IPS-NIHi7 (cell line): ENCODE measurements at regions not wholly inside any gene's neighbourhood (a gene's known extent, or its start where the extent isn't known, plus 50 kb on each side); places are given as distances from the start of the nearest gene placed in this dataset.
"Not testable (repeated sequence)": the region's sequence is repeated elsewhere in the genome, so short reads cannot be mapped to it uniquely, and the experiment has no call there.

Experiments used
- DNase-seq: peaks from one replicate; pipeline ENCODE4 v3.0.0; 2012; ENCODE audit warnings: mixed read lengths; ENCODE audit errors: extremely low spot score

GRCh38 chr4:57331959-57332358 lies 221.8 kb upstream of the IGFBP7 start:
- DNase-seq, result no peak

DNA sequence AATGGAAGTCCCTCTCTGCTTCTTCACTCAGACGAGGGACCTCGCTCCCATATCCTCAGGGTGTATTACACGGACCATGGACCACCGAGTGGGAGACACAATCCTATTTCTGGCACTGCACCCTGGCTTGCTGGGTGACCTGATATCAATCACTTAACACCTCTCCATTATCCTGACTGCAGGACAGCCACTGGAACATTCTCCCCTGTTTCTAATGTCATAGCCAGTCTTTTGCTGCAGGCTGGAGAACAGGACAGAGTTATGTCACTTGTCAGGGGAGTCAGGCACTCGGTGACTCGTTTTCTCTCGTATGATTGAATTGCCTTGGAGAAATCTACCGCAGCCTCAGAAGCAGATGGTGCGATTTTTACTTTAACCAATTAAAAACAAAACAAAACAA lies 219.1 kb upstream of the IGFBP7 start:
- DNase-seq, result no peak

DNA sequence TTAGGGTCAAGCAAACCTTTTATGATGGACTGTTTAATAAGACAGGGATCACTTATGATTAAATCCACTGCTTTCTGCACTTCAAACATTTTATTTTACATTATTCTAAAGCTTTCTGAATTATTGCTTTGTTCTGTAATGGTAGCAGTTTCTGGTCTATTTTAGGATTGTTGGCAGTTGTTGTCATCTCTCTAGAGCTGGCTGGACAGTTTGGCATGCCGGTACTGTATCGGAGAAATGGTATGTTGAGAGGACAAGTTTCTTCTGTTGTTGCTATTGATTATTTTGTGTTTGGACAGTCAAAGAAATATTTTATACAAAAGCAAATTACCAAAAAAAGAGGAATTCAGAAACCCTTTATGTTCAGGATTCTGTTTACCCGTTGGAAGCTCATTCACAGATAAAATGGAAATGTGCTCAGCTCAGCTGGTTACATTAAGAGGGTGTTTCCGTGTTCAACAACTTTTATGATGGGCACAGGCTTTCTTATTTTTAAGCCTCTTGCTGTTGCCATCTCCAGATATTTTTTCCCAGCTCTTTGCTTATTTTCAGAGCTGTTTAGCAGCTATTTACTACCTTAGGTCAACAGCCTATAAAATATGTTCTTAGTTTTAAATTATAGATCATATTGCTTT lies 214.6 kb upstream of the IGFBP7 start:
- DNase-seq, result no peak

DNA sequence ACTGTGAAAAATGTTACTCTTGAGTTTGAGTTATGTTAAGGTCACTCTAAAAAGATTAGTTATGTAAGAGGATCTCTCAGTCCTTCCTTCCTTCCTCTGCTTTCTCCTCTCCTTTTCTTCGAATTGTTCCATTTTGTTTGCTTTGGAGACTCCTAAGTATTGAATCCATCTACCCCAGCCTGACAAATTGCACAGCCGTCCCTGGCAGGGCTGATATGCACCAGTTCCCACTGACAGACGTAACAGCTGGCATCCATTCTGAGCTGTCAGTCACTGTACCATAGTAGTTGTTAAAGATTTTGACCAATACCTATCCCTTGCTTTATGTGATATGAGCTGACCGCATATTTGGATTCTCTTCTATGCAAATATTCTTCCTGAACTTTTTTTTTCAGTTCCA lies 210.7 kb upstream of the IGFBP7 start:
- no peak for DNase-seq

DNA sequence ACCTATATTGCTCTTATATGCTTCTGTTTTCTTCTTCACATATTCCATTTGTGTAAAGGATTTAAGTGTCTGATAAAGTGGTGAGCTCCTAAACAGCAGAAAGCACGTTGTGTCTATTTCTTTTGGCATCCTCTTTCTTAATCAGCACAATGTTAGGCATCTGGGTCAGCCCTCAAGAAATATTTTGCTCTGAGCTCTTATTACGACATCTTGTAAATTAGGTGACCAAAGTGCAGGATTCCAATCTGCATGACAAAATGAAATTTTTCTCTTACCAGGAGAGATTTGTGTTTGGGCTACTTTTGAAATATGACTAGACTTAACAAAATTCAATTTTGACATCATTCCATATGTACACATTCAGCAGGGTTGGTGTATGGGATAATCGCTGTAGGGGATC lies 210.0 kb upstream of the IGFBP7 start:
- DNase-seq, result no peak

GRCh38 chr4:57318703-57319102 lies 208.5 kb upstream of the IGFBP7 start:
- DNase-seq, result no peak

- no peak for DNase-seq
These were observed 204.5 kb upstream of the IGFBP7 start for GRCh38 chr4:57314636-57315035.

- DNase-seq, result no peak
These were observed 202.1 kb upstream of the IGFBP7 start for GRCh38 chr4:57312296-57312695.

DNA sequence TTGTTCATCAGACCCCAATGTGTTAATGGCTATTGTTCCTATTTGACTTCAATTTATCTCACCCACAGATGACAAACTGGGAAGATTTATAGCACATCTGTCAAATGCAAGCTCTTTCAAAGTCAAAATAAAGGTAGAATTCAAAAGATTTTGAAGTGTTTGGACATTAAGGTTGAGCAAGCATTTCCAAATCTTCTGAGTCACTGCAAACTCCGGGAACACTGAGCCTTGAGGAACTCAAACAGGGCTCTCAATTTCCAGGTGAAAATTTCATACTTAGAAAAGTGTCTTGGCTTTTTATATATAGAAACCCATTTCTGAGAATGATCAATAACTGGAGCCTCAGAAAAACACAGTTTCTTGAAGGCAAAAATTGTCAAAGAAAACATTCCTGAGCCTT lies 199.5 kb upstream of the IGFBP7 start:
- DNase-seq, result no peak

- no peak for DNase-seq
These were observed 198.1 kb upstream of the IGFBP7 start for GRCh38 chr4:57308301-57308700.

- DNase-seq, result no peak
These were observed 195.7 kb upstream of the IGFBP7 start for GRCh38 chr4:57305836-57306235.

DNA sequence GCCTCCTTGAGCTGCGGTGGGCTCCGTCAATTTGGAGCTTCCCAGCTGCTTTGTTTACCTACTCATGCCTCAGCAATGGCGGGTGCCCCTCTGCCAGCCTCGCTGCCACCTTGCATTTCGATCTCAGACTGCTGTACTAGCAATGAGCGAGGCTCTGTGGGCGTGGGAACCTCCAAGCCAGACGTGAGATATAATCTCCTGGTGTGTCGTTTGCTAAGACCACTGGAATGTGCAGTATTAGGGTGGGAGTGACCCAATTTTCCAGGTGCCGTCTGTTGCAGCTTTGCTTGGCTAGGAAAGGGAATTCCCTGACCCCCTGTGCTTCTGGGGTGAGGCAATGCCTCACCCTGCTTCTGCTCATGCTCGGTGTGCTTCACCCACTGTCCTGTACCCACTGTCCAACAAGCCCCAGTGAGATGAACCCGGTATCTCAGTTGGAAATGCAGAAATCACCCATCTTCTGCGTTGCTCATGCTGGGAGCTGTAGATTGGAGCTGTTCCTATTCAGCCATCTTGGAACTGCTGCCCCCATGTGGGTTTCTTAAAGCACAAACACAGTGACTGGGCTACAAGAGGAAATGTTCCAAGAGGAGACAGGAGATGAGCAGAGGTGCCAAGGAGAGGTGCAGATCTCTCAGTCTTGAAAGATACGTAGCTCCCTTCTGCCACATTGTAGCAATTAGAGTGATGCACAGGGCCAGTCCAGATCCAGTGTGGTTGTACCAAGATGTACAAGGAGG lies 193.0 kb upstream of the IGFBP7 start:
- DNase-seq, result no peak

GRCh38 chr4:57300300-57300699 lies 190.1 kb upstream of the IGFBP7 start:
- DNase-seq, result not testable (repeated sequence)

DNA sequence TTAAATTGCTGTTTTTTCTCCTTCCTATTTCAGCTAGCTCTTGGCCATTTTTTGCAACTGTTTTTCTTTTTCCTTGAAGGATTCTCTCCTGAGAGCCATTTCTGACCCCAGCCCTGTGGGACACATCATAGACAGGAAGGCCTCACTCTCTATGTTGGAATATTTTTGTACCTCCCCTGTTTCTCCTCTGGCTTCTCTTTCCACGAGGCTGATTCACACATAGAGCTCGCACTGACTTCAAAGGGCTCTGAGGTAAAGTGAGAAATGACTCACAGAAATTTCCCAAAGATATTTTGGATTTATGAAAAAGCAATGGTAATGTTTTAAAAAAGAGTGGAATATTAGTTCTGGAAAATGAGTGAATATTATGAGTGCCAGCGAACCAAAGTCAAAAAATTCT lies 181.7 kb upstream of the IGFBP7 start:
- no peak for DNase-seq

GRCh38 chr4:57287687-57288604 lies 177.8 kb upstream of the IGFBP7 start:
- DNase-seq, result no peak

- DNase-seq, result no peak
These were observed 172.7 kb upstream of the IGFBP7 start for GRCh38 chr4:57282933-57283310.

DNA sequence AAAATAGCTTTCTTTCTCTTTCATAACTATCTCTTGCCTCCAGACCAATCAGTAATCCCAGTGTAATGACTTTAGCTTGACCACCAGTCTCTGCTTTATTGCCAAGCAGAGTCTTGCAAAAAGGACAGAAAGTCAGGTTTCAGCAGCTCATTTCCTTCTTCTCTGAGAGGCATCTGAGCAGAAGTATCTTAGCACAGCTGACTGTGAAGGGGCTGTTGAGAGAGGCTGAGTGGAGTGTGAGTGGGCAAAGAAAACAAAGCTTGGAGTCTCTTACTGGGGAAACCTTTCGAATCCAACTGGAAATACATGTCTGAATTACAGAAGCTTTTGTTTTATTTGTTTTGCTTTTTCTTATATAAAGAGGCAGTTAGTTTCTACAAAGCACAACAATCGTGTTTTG lies 170.3 kb upstream of the IGFBP7 start:
- no peak for DNase-seq

GRCh38 chr4:57278780-57279179 lies 168.6 kb upstream of the IGFBP7 start:
- DNase-seq, result no peak

DNA sequence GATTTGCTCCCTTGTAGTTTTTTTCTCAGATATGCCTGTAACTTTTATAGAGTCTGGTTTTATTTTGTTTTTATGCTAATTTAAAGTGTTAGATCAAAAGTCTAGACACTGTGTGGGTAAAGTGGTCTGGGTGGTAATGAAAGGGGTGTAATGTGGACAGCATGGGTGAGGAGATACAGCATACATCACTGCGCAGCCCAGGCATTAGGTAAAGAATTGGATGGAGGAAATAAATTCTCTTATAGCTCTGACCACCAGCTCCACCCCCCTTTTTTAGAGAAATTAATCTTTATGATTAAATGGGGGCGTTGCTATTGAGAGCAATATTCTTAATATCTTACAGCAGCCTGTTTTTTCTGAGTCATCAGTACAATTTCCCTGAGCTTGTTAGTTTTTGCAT lies 163.9 kb upstream of the IGFBP7 start:
- no peak for DNase-seq

- DNase-seq, result no peak
These were observed 160.2 kb upstream of the IGFBP7 start for GRCh38 chr4:57270346-57270745.

DNA sequence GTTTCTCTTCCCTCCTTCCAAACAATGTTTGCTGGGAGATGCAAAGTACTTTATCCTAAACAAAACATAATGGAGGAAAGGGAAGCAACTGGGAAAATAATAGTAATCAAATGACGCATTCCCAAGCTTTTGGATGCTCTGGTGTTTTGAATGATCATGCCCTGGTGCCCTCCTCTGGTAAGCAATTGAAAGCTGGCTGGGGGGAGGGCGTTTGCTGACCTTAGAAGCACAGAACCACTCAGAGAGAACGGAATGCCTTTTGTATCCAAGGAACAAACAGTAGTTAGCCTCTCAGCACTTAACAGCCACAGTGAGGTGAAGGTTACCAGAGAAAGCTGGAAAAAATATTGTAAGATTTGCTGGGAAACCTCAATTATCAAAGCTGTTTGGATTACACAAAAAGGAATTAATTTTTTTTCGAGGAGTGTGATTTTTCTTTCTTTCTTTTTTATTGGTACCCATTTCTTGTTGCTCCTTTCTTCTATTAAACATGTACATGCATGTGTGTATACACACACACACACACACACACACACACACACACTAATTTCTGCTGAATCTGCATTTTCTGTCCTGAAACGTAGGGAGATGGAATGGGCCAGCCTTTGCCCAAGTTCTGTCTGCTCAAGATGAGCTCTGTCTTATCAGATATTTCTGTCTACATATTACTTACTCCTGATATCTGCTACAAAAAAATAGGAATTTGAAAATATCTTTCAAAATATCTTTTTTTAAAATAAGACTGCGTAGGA lies 155.8 kb upstream of the IGFBP7 start:
- DNase-seq, result peak; percentile 70

DNA sequence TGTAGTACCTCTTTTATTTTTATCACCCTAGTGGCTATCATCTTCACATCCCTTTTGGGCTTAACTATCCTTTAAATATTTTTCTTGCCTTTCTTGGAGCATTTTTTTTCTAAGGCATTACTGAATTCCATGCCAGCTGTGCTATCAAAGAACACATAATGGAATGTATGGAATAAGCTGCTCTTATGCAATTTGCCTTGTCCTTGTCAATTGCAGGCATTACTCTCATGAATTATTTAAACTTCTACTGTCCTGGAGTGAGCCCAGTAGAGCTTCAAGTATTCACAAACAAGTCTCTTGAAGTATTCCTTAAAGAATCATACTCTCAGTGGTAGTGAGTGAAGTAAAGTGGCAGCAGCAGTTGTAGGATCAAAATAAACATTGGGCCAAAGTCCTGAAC lies 144.6 kb upstream of the IGFBP7 start:
- no peak for DNase-seq
